RPMI7951 (cell line): ENCODE measurements at regions not wholly inside any gene's neighbourhood (a gene's known extent, or its start where the extent isn't known, plus 50 kb on each side); places are given as distances from the start of the nearest gene placed in this dataset.

ENCODE experiments used
- DNase-seq: peaks from one replicate; pipeline ENCODE4 v3.0.0-alpha.2; 2012; ENCODE audit warnings: low read depth

GRCh38 chr7:46143949-46144917 lies 223.2 kb upstream of the IGFBP3 start:
- no peak for DNase-seq

GRCh38 chr7:46143421-46143820 lies 222.3 kb upstream of the IGFBP3 start:
- DNase-seq: no peak

- DNase-seq: peak; percentile 41
Observed at GRCh38 chr7:46139079-46139478, 218.0 kb upstream of the IGFBP3 start.

- no peak for DNase-seq
Observed at GRCh38 chr7:46137725-46138124, 216.7 kb upstream of the IGFBP3 start.

- no peak for DNase-seq
Observed at GRCh38 chr7:46135557-46135956, 214.5 kb upstream of the IGFBP3 start.

- no peak for DNase-seq
Observed at GRCh38 chr7:46134795-46135194, 213.7 kb upstream of the IGFBP3 start.

- DNase-seq: no peak
Observed at GRCh38 chr7:46134385-46134784, 213.3 kb upstream of the IGFBP3 start.

- DNase-seq: no peak
Observed at GRCh38 chr7:46133751-46134150, 212.7 kb upstream of the IGFBP3 start.

- DNase-seq: peak; percentile 34
Observed at GRCh38 chr7:46133072-46133471, 212.0 kb upstream of the IGFBP3 start.

- no peak for DNase-seq
Observed at GRCh38 chr7:46131916-46132795, 211.1 kb upstream of the IGFBP3 start.

- DNase-seq: no peak
Observed at GRCh38 chr7:46129831-46130230, 208.8 kb upstream of the IGFBP3 start.

- DNase-seq: no peak
Observed at GRCh38 chr7:46127814-46128213, 206.7 kb upstream of the IGFBP3 start.

- no peak for DNase-seq
Observed at GRCh38 chr7:46126675-46127300, 205.7 kb upstream of the IGFBP3 start.

GRCh38 chr7:46123756-46124343 lies 202.8 kb upstream of the IGFBP3 start:
- no peak for DNase-seq

- peak; percentile 48 for DNase-seq
Observed at GRCh38 chr7:46115410-46115809, 194.3 kb upstream of the IGFBP3 start.

- no peak for DNase-seq
Observed at GRCh38 chr7:46109437-46109836, 188.4 kb upstream of the IGFBP3 start.

GRCh38 chr7:46108272-46108671 lies 187.2 kb upstream of the IGFBP3 start:
- DNase-seq: no peak

- no peak for DNase-seq
Observed at GRCh38 chr7:46107610-46108217, 186.6 kb upstream of the IGFBP3 start.

GRCh38 chr7:46100521-46100920 lies 179.4 kb upstream of the IGFBP3 start:
- no peak for DNase-seq

- peak; percentile 14 for DNase-seq
Observed at GRCh38 chr7:46099076-46099475, 178.0 kb upstream of the IGFBP3 start.

GRCh38 chr7:46091071-46091470 lies 170.0 kb upstream of the IGFBP3 start:
- DNase-seq: no peak
